ENCODE measurements at regions not wholly inside any gene's neighbourhood (a gene's known extent, or its start where the extent isn't known, plus 50 kb on each side); places are given as distances from the start of the nearest gene placed in this dataset.
"Not testable (repeated sequence)": the region's sequence is repeated elsewhere in the genome, so short reads cannot be mapped to it uniquely, and the experiment has no call there.

DNA sequence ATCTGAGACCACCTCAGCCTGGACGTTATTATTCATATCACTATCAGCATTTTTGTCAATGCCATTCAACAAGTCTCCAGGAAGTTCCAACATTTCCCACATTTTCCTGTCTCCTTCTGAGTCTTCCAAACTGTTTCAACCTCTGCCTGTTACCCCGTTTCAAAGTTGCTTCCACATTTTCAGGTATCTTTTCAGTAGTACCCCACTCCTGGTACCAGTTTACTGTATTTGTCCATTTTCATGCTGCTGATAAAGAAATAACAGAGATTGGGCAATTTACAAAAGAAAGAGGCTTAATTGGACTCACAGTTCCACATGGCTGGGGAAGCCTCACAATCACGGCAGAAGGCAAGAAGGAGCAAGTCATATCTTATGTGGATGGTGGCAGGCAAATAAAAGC, 565.5 kb downstream of the FRK start:
- DNase-seq (ENCODE audit: extremely low read depth, low read depth): no peak
- TF ChIP-seq, protein P1, sequence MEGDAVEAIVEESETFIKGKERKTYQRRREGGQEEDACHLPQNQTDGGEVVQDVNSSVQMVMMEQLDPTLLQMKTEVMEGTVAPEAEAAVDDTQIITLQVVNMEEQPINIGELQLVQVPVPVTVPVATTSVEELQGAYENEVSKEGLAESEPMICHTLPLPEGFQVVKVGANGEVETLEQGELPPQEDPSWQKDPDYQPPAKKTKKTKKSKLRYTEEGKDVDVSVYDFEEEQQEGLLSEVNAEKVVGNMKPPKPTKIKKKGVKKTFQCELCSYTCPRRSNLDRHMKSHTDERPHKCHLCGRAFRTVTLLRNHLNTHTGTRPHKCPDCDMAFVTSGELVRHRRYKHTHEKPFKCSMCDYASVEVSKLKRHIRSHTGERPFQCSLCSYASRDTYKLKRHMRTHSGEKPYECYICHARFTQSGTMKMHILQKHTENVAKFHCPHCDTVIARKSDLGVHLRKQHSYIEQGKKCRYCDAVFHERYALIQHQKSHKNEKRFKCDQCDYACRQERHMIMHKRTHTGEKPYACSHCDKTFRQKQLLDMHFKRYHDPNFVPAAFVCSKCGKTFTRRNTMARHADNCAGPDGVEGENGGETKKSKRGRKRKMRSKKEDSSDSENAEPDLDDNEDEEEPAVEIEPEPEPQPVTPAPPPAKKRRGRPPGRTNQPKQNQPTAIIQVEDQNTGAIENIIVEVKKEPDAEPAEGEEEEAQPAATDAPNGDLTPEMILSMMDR (IDR thresholded peaks at IDR 0.05; ENCODE audit: low read depth, low read length, missing control alignments): no peak
- H3K4me3 ChIP-seq (replicated peaks; ENCODE audit: low read depth, low read length): no peak overlapping the region

DNA sequence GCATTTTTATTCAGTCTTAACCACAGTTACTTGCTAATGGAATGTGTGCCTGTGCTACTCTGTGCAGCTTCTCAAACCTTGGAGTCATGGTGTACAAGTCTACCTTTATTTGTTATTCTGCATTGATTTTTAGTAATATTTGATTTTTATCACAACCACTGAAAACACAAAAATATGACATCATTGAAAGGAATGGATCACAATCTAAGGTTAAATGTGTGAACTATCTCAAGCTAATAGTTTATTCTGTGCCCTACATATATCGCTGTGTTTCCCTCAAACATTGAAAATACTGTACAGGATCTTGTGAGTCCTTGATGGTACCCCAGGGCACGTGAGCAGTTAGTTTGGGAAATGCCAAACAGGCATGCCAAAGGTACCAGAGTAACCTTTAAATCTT, 573.4 kb downstream of the FRK start:
- TF ChIP-seq, protein P1 (IDR thresholded peaks at IDR 0.05; ENCODE audit: low read depth, low read length, missing control alignments): no peak
- H3K4me3 ChIP-seq (replicated peaks; ENCODE audit: low read depth, low read length): no peak overlapping the region

DNA sequence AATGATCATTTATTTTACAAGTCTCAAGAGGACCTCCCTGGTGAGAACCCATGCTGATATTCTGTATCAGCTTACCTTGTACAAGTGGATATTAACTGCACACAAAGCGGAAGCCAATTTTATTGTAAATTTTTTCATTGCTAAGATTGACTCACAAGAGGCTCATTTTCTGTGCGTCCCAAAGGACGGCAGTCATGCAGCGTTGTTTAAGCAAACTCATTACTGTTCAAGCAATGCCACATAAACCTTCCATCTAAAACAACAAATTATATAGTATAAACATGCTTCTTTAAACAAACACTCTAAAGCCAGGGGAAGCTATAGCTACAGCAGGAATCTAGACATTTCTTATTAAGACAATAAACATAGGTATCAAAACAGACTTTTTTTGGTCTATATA, 575.3 kb downstream of the FRK start:
- TF ChIP-seq, protein P1 (IDR thresholded peaks at IDR 0.05; ENCODE audit: low read depth, low read length, missing control alignments): no peak
- no peak for DNase-seq (ENCODE audit: extremely low read depth, low read depth)
- no peak overlapping the region for H3K4me3 ChIP-seq (replicated peaks; ENCODE audit: low read depth, low read length)

More for the DNA sequence above, 573.4 kb downstream of the FRK start:
- DNase-seq (ENCODE audit: extremely low read depth, low read depth): no peak

DNA sequence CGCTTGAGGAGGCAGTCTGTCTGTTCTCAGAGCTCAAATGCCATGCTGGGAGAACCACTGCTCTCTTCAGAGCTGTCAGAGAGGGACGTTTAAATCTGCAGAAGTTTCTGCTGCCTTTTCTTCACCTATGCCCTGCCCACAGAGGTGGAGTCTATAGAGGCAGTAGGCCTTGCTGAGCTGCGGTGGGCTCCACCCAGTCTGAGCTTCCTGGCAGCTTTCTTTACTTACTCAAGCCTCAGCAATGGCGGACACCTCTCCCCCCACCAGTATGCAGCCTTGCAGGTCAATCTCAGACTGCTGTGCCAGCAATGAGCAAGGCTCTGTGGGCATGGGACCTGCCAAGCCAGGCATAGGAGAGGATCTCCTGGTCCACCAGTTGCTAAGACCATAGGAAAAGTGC, 580.1 kb downstream of the FRK start:
- DNase-seq (ENCODE audit: extremely low read depth, low read depth); H3K4me3 ChIP-seq (replicated peaks; ENCODE audit: low read depth, low read length): not testable (repeated sequence)

DNA sequence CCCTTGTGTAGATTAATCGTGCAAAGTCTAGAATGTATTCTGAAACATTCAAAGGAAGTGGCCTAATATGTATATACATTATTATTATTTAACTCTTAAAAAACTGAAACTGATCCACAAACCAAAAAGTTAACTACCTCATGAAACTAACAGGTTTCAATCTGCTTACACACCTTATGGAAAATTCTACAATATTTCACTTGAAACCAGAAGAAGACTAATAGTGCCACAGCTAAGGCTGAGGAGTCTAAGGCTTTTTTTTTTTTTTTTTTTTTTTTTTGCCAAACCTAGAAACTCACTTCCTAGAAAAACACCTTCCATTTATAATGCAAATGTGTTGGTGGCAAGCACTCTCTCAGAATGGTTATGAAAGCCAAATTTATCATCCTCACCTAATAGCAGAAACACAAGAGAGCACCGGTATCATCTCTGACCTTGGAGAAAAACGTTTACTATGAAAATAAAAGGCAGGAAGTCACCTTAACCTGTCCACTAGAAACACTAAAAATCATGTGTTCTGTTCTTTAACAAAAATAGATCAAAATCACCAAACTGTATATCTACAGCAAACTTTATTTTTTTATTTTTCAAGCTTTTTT, 586.1 kb downstream of the FRK start:
- TF ChIP-seq, protein P1 (IDR thresholded peaks at IDR 0.05; ENCODE audit: low read depth, low read length, missing control alignments): no peak
- DNase-seq (ENCODE audit: extremely low read depth, low read depth): no peak
- no peak overlapping the region for H3K4me3 ChIP-seq (replicated peaks; ENCODE audit: low read depth, low read length)

GRCh38 chr6:115468272-115469005, 592.3 kb downstream of the FRK start:
- H3K4me3 ChIP-seq (replicated peaks; ENCODE audit: low read depth, low read length): no peak overlapping the region
- TF ChIP-seq, protein P1 (IDR thresholded peaks at IDR 0.05; ENCODE audit: low read depth, low read length, missing control alignments): no peak
- DNase-seq (ENCODE audit: extremely low read depth, low read depth): no peak

- no peak for DNase-seq (ENCODE audit: extremely low read depth, low read depth)
These were observed 593.0 kb downstream of the FRK start for GRCh38 chr6:115467726-115468125.

More at GRCh38 chr6:115467726-115468125, 593.0 kb downstream of the FRK start:
- TF ChIP-seq, protein P1 (IDR thresholded peaks at IDR 0.05; ENCODE audit: low read depth, low read length, missing control alignments): no peak
- H3K4me3 ChIP-seq (replicated peaks; ENCODE audit: low read depth, low read length): no peak overlapping the region

Data from HFF-Myc (cell line).